Uterus (tissue), 2 donors: ENCODE measurements at regions not wholly inside any gene's neighbourhood (a gene's known extent, or its start where the extent isn't known, plus 50 kb on each side); places are given as distances from the start of the nearest gene placed in this dataset.

Experiments
- CTCF ChIP-seq, 4 experiments: fragments of 200-600 bp in 2 of 4; fragments of 450-650 bp in 2 of 4; sonication (generic) in 2 of 4; IDR thresholded peaks; one replicate each; pipeline ENCODE4 v1.5.1; 2016 to 2019; ENCODE audit warnings: antibody characterized with exemption in 4 of 4, mild to moderate bottlenecking in 2 of 4, moderate library complexity in 1 of 4
- POLR2A ChIP-seq, 2 donors: fragments of 450-650 bp; IDR thresholded peaks; one replicate each; pipeline ENCODE4 v1.6.1; 2016; ENCODE audit warnings: antibody characterized with exemption in 2 of 2, mild to moderate bottlenecking in 1 of 2, moderate library complexity in 1 of 2

- TF ChIP-seq CTCF (IDR thresholded peaks at IDR 0.05) = no peak
- TF ChIP-seq POLR2A (IDR thresholded peaks at IDR 0.05) = no peak
Observed at GRCh38 chr10:4062072-4062471, 277.1 kb upstream of the KLF6 start.
